Thoracic aorta (tissue), 2 donors: ENCODE measurements at regions not wholly inside any gene's neighbourhood (a gene's known extent, or its start where the extent isn't known, plus 50 kb on each side); places are given as distances from the start of the nearest gene placed in this dataset.

Source experiments
- ATAC-seq: fragments of 150-250 bp; one replicate; pipeline ENCODE4 v1.8.0; 2017; ENCODE audit warnings: low read depth; ENCODE audit not compliant: insufficient number of reproducible peaks, low FRiP score
- DNase-seq: peaks from one replicate; pipeline ENCODE4 v3.0.0-alpha.2; 2020; ENCODE audit warnings: low spot score
- H3K27ac ChIP-seq, 2 donors: fragments of 200-600 bp; sonication (generic); 1 replicate in 1 of 2; 2 replicates in 1 of 2; pipeline ENCODE4 v1.5.1; 2016; ENCODE audit warnings: mild to moderate bottlenecking in 2 of 2, moderate library complexity in 2 of 2
- H3K27me3 ChIP-seq: fragments of 200-600 bp; sonication (generic); replicated peaks from 2 replicates; pipeline ENCODE4 v1.6.0; 2016; ENCODE audit warnings: mild to moderate bottlenecking; ENCODE audit not compliant: insufficient read depth
- H3K36me3 ChIP-seq: fragments of 200-600 bp; sonication (generic); one replicate; pipeline ENCODE4 v1.5.1; 2016
- H3K4me1 ChIP-seq, 2 donors: fragments of 200-600 bp; sonication (generic); 1 replicate in 1 of 2; 2 replicates in 1 of 2; pipeline versions ENCODE4 v1.5.1 to v1.6.0; 2016; ENCODE audit warnings: low read depth in 2 of 2, mild to moderate bottlenecking in 1 of 2; ENCODE audit not compliant: control insufficient read depth in 1 of 2
- H3K4me3 ChIP-seq: fragments of 200-600 bp; sonication (generic); 2 replicates; pipeline ENCODE4 v1.5.1; 2016; ENCODE audit warnings: mild to moderate bottlenecking
- H3K9me3 ChIP-seq: fragments of 200-600 bp; sonication (generic); 2 replicates; pipeline ENCODE4 v1.5.1; 2016
- TF ChIP-seq, protein P1 (sequence below): fragments of 200-600 bp; sonication (generic); IDR thresholded peaks from one replicate; pipeline ENCODE4 v1.5.1; 2019; ENCODE audit warnings: antibody characterized with exemption

GRCh38 chr14:83164591-83164990 is 1630.9 kb upstream of the SEL1L start:
- TF ChIP-seq, protein P1, sequence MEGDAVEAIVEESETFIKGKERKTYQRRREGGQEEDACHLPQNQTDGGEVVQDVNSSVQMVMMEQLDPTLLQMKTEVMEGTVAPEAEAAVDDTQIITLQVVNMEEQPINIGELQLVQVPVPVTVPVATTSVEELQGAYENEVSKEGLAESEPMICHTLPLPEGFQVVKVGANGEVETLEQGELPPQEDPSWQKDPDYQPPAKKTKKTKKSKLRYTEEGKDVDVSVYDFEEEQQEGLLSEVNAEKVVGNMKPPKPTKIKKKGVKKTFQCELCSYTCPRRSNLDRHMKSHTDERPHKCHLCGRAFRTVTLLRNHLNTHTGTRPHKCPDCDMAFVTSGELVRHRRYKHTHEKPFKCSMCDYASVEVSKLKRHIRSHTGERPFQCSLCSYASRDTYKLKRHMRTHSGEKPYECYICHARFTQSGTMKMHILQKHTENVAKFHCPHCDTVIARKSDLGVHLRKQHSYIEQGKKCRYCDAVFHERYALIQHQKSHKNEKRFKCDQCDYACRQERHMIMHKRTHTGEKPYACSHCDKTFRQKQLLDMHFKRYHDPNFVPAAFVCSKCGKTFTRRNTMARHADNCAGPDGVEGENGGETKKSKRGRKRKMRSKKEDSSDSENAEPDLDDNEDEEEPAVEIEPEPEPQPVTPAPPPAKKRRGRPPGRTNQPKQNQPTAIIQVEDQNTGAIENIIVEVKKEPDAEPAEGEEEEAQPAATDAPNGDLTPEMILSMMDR, result no peak
- Histone ChIP-seq H3K9me3 (no peaks in the 10 kb centered on the region), H3K27me3 (no peaks in the 10 kb centered on the region), H3K36me3 (no peaks in the 10 kb centered on the region), H3K27ac (no peak overlapping the region), H3K4me1 (peaks cover 9 to 13% of the 10 kb centered on the region in 2 donors), H3K4me3 (no peak overlapping the region)
- ATAC-seq, result no peak
- DNase-seq, result no peak

DNA sequence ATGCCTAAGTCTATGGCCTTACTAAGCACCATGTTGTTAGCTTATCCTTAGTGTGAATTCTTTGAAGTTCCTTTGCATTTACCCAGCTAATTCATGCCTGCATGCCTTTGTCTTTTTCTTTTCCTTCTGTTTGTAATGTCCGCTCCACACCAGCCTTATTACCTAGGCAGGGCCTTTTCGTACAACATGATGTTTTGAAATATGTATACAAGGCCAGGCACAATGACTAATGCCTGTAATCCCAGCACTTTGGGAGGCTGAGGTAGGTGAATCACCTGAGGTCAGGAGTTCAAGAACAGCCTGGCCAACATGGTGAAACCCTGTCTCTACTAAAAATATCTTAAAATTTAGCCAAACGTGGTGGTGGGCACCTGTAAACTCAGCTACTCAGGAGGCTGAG is 1636.5 kb upstream of the SEL1L start:
- H3K4me1 ChIP-seq, result no peaks in the 10 kb centered on the region

DNA sequence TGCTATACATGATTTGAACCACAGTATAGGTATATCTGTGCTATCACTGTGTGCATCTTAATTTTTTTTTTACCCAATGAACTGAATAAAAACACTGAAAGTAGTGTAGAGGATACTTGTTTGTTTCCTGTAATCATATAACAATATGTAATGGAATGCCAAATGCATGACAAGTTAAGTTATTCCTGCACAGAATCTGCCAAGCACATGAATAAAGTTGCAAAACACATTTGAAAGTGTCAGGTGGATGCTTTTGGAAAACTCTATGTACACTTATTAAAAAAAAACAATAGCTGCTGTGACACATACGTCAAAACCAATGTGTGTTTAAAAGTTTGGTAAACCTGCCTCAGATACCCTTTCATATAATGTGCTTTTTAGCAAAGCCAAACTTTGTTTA is 1638.1 kb upstream of the SEL1L start:
- no peaks in the 10 kb centered on the region for H3K36me3 ChIP-seq
- TF ChIP-seq, protein P1, result no peak
- no peaks in the 10 kb centered on the region for H3K9me3 ChIP-seq
- H3K4me1 ChIP-seq, result no peaks in the 10 kb centered on the region
- no peak overlapping the region for H3K4me3 ChIP-seq
- no peak overlapping the region for H3K27ac ChIP-seq
- H3K27me3 ChIP-seq, result no peaks in the 10 kb centered on the region
- ATAC-seq (no peak), DNase-seq (no peak)

More for the DNA sequence above, 1636.5 kb upstream of the SEL1L start:
- Histone ChIP-seq H3K4me3 (no peak overlapping the region), H3K27me3 (no peaks in the 10 kb centered on the region), H3K36me3 (no peaks in the 10 kb centered on the region), H3K9me3 (no peaks in the 10 kb centered on the region), H3K27ac (no peak overlapping the region)
- DNase-seq (no peak), ATAC-seq (no peak)
- TF ChIP-seq, protein P1, result no peak

DNA sequence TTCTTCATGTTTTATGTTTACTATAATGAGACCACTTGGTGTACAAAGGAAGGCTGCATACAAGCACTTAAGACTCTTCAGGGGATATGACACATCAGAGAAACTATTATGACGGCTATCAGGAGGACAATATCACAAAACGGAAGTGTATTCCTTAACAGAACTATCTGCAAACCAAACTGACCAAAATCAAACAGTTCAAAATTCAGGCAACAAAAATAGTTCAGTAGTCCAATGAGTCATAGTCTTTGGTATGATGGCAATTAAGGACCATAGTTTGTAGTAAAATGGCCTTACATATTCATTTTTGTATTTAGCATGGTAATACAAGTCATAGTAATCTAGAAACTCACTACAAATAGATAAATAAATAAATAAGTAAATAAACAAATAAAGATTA is 1638.7 kb upstream of the SEL1L start:
- no peaks in the 10 kb centered on the region for H3K4me1 ChIP-seq
- no peaks in the 10 kb centered on the region for H3K9me3 ChIP-seq
- H3K36me3 ChIP-seq, result no peaks in the 10 kb centered on the region
- ATAC-seq (no peak), DNase-seq (no peak)
- TF ChIP-seq, protein P1, result no peak
- no peaks in the 10 kb centered on the region for H3K27me3 ChIP-seq
- H3K4me3 ChIP-seq, result no peak overlapping the region
- no peak overlapping the region for H3K27ac ChIP-seq

DNA sequence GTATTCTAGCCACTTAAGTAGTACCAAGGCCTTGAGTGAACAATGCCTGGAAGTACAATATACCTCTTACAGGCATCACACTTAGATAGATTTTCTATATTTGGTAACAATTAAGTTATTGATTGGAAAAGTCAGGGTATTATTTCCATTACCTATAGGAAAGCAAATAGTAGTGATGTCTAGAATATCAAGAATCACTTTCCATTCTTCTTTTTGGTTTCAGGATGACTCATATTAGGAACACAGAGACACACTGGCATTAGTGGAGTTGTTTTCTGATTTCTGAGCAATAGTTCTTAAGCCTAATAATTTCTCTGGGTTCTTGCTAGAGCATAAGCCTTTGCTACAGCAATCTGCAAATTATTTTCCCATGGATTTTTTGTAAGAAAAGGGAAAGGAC is 1640.0 kb upstream of the SEL1L start:
- Histone ChIP-seq H3K4me3 (no peak overlapping the region), H3K9me3 (no peaks in the 10 kb centered on the region), H3K4me1 (no peaks in the 10 kb centered on the region), H3K36me3 (no peaks in the 10 kb centered on the region), H3K27ac (no peak overlapping the region), H3K27me3 (no peaks in the 10 kb centered on the region)
- DNase-seq (no peak), ATAC-seq (no peak)
- TF ChIP-seq, protein P1, result no peak
